HL-60 (cell line): ENCODE measurements at regions not wholly inside any gene's neighbourhood (a gene's known extent, or its start where the extent isn't known, plus 50 kb on each side); places are given as distances from the start of the nearest gene placed in this dataset.
"Not testable (repeated sequence)": the region's sequence is repeated elsewhere in the genome, so short reads cannot be mapped to it uniquely, and the experiment has no call there.

Experiments used
- GABPA ChIP-seq: IDR thresholded peaks from 2 replicates; pipeline ENCODE4 v1.6.1; 2012; ENCODE audit warnings: low read depth
- POLR2AphosphoS5 ChIP-seq: IDR thresholded peaks from 2 replicates; pipeline ENCODE4 v1.6.1; 2012; ENCODE audit warnings: low read depth
- TF ChIP-seq, protein P1 (sequence below): IDR thresholded peaks from one replicate; pipeline ENCODE4 v1.5.1; 2011; ENCODE audit warnings: low read length, control low read depth, inconsistent platforms; ENCODE audit not compliant: insufficient read depth
- TF ChIP-seq, protein P2 (sequence below): IDR thresholded peaks from 2 replicates; pipeline ENCODE4 v1.6.1; 2012; ENCODE audit warnings: low read depth; ENCODE audit not compliant: insufficient replicate concordance

DNA sequence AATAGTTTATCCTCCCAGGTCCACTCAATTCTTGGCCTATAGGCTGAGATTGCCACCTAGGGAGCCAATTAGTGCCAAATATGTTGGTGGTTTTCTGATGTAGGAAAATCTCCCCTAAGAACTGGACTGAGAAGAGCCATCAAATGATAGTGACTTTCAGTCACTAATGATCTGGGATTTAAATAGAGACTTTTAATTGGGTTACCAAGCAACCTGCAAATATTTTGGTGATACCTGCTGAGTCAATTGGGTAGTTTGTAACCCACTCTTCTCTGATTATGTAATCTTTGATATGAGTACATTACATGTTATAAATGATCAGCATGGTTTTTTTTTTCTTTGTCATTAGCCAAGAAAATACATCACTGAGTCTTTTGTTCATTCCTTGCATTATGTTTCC is 600.8 kb downstream of the TTLL7 start:
- TF ChIP-seq, protein P1, sequence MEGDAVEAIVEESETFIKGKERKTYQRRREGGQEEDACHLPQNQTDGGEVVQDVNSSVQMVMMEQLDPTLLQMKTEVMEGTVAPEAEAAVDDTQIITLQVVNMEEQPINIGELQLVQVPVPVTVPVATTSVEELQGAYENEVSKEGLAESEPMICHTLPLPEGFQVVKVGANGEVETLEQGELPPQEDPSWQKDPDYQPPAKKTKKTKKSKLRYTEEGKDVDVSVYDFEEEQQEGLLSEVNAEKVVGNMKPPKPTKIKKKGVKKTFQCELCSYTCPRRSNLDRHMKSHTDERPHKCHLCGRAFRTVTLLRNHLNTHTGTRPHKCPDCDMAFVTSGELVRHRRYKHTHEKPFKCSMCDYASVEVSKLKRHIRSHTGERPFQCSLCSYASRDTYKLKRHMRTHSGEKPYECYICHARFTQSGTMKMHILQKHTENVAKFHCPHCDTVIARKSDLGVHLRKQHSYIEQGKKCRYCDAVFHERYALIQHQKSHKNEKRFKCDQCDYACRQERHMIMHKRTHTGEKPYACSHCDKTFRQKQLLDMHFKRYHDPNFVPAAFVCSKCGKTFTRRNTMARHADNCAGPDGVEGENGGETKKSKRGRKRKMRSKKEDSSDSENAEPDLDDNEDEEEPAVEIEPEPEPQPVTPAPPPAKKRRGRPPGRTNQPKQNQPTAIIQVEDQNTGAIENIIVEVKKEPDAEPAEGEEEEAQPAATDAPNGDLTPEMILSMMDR = not testable (repeated sequence)
- TF ChIP-seq POLR2AphosphoS5, GABPA: not testable (repeated sequence)
- TF ChIP-seq, protein P2, sequence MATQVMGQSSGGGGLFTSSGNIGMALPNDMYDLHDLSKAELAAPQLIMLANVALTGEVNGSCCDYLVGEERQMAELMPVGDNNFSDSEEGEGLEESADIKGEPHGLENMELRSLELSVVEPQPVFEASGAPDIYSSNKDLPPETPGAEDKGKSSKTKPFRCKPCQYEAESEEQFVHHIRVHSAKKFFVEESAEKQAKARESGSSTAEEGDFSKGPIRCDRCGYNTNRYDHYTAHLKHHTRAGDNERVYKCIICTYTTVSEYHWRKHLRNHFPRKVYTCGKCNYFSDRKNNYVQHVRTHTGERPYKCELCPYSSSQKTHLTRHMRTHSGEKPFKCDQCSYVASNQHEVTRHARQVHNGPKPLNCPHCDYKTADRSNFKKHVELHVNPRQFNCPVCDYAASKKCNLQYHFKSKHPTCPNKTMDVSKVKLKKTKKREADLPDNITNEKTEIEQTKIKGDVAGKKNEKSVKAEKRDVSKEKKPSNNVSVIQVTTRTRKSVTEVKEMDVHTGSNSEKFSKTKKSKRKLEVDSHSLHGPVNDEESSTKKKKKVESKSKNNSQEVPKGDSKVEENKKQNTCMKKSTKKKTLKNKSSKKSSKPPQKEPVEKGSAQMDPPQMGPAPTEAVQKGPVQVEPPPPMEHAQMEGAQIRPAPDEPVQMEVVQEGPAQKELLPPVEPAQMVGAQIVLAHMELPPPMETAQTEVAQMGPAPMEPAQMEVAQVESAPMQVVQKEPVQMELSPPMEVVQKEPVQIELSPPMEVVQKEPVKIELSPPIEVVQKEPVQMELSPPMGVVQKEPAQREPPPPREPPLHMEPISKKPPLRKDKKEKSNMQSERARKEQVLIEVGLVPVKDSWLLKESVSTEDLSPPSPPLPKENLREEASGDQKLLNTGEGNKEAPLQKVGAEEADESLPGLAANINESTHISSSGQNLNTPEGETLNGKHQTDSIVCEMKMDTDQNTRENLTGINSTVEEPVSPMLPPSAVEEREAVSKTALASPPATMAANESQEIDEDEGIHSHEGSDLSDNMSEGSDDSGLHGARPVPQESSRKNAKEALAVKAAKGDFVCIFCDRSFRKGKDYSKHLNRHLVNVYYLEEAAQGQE = not testable (repeated sequence)
